Fibroblast of skin of abdomen (primary cell): ENCODE measurements at regions not wholly inside any gene's neighbourhood (a gene's known extent, or its start where the extent isn't known, plus 50 kb on each side); places are given as distances from the start of the nearest gene placed in this dataset.

ENCODE experiments used
- DNase-seq: peaks from one replicate; pipeline ENCODE4 v3.0.0-alpha.2; 2013

GRCh38 chr6:122072014-122072647 is 327.3 kb upstream of the HSF2 start:
- DNase-seq: no peak

GRCh38 chr6:122075084-122075838 is 324.2 kb upstream of the HSF2 start:
- DNase-seq: no peak

- no peak for DNase-seq
Measured at GRCh38 chr6:122075917-122076316, 323.5 kb upstream of the HSF2 start.

GRCh38 chr6:122077603-122078002 is 321.8 kb upstream of the HSF2 start:
- DNase-seq: no peak

- no peak for DNase-seq
Measured at GRCh38 chr6:122078481-122078880, 321.0 kb upstream of the HSF2 start.

- no peak for DNase-seq
Measured at GRCh38 chr6:122079916-122080315, 319.5 kb upstream of the HSF2 start.

GRCh38 chr6:122081921-122082320 is 317.5 kb upstream of the HSF2 start:
- DNase-seq: no peak

GRCh38 chr6:122082370-122082769 is 317.1 kb upstream of the HSF2 start:
- no peak for DNase-seq

GRCh38 chr6:122092366-122092765 is 307.1 kb upstream of the HSF2 start:
- no peak for DNase-seq

GRCh38 chr6:122098201-122098678 is 301.2 kb upstream of the HSF2 start:
- DNase-seq: no peak

- DNase-seq: no peak
Measured at GRCh38 chr6:122102026-122102425, 297.4 kb upstream of the HSF2 start.

- DNase-seq: no peak
Measured at GRCh38 chr6:122107256-122107852, 292.1 kb upstream of the HSF2 start.

- no peak for DNase-seq
Measured at GRCh38 chr6:122109075-122109474, 290.4 kb upstream of the HSF2 start.

- DNase-seq: no peak
Measured at GRCh38 chr6:122114717-122115116, 284.7 kb upstream of the HSF2 start.

GRCh38 chr6:122116119-122116834 is 283.2 kb upstream of the HSF2 start:
- no peak for DNase-seq

- DNase-seq: no peak
Measured at GRCh38 chr6:122116835-122117627, 282.4 kb upstream of the HSF2 start.

GRCh38 chr6:122118945-122119506 is 280.4 kb upstream of the HSF2 start:
- no peak for DNase-seq

- no peak for DNase-seq
Measured at GRCh38 chr6:122122202-122122601, 277.2 kb upstream of the HSF2 start.

- no peak for DNase-seq
Measured at GRCh38 chr6:122122686-122123085, 276.8 kb upstream of the HSF2 start.

- no peak for DNase-seq
Measured at GRCh38 chr6:122124908-122125307, 274.5 kb upstream of the HSF2 start.

GRCh38 chr6:122126894-122127293 is 272.6 kb upstream of the HSF2 start:
- no peak for DNase-seq

GRCh38 chr6:122128445-122128844 is 271.0 kb upstream of the HSF2 start:
- DNase-seq: no peak
